ENCODE measurements at regions not wholly inside any gene's neighbourhood (a gene's known extent, or its start where the extent isn't known, plus 50 kb on each side); places are given as distances from the start of the nearest gene placed in this dataset.
"Not testable (repeated sequence)": the region's sequence is repeated elsewhere in the genome, so short reads cannot be mapped to it uniquely, and the experiment has no call there.

- ATAC-seq (no peak), FAIRE-seq (no peak), DNase-seq (ENCODE audit: low read depth in 1 of 2, low spot score in 1 of 2) (no peak)
- 46% methylated on average over 7 of the region's 7 CpGs for WGBS (ENCODE audit: missing lambda C conversion rate)
- no peaks in the 10 kb centered on the region for H3K4me1 ChIP-seq
- ChIA-PET CTCF (interaction anchor here (0.6 kb wide), 1 partner anchor 329 kb away, joined by 3 read pairs; no protein-coding TSS in a partner anchor), POLR2A (no interaction called here)
- H3K4me3 ChIP-seq: no peak overlapping the region
- no peaks in the 10 kb centered on the region for H3K9me3 ChIP-seq
- TF ChIP-seq RCOR1 (IDR thresholded peaks at IDR 0.05; ENCODE audit: low read depth, low read length): no peak
- TF ChIP-seq NR3C1 (IDR thresholded peaks at IDR 0.05): no peak
- no peak for TF ChIP-seq FOXS1 (CRISPR knock-in tag; IDR thresholded peaks at IDR 0.05)
- H3K27ac ChIP-seq: no peak overlapping the region
- no peak overlapping the region for H3K4me2 ChIP-seq
These were observed 408.2 kb upstream of the FKBP1C start for GRCh38 chr6:62803094-62803493.

GRCh38 chr6:62797190-62797589, 414.1 kb upstream of the FKBP1C start:
- no peak for FAIRE-seq
- Histone ChIP-seq H3K4me2 (no peak overlapping the region), H3K27ac (no peak overlapping the region), H3K4me1 (no peaks in the 10 kb centered on the region), H3K9me3 (no peaks in the 10 kb centered on the region), H3K4me3 (no peak overlapping the region)
- 51% methylated on average over 4 of the region's 4 CpGs for WGBS (ENCODE audit: missing lambda C conversion rate)
- ChIA-PET POLR2A (no interaction called here), CTCF (no interaction called here)
- TF ChIP-seq RFX5 (IDR thresholded peaks at IDR 0.05) (no peak), ELK1 (IDR thresholded peaks at IDR 0.05; ENCODE audit: low read depth, low read length) (no peak), RNF2 (IDR thresholded peaks at IDR 0.05; ENCODE audit: borderline replicate concordance, low read depth) (no peak), JUN (IDR thresholded peaks at IDR 0.05) (no peak), GATA3 (IDR thresholded peaks at IDR 0.05; ENCODE audit: borderline replicate concordance) (no peak), JUNB (IDR thresholded peaks at IDR 0.05) (no peak), RCOR1 (IDR thresholded peaks at IDR 0.05; ENCODE audit: low read depth, low read length) (no peak), PBX3 (IDR thresholded peaks at IDR 0.05) (no peak), NR3C1 (IDR thresholded peaks at IDR 0.05) (no peak), ZSCAN20 (CRISPR knock-in tag; IDR thresholded peaks at IDR 0.05) (no peak), MAFK (IDR thresholded peaks at IDR 0.05; ENCODE audit: partially characterized antibody) (no peak), POLR2AphosphoS2 (conservative IDR thresholded peaks at IDR 0.05; ENCODE audit: low read length) (no peak)
- no peak for ATAC-seq
- DNase-seq (ENCODE audit: low read depth in 1 of 2, low spot score in 1 of 2): no peak

GRCh38 chr6:62775427-62776022, 435.7 kb upstream of the FKBP1C start:
- 34% methylated on average over 5 of the region's 5 CpGs for WGBS (ENCODE audit: missing lambda C conversion rate)
- TF ChIP-seq SMC3 (IDR thresholded peaks at IDR 0.05): 0 out of 3 replicates have a peak, but pooled peaks have one; percentile 30
- peak; percentile 46; the same call in 2 of the 3 replicates for TF ChIP-seq CTCF (IDR thresholded peaks at IDR 0.05)
- no peak for TF ChIP-seq GATA3 (IDR thresholded peaks at IDR 0.05; ENCODE audit: borderline replicate concordance)
- ATAC-seq: no peak
- Histone ChIP-seq H3K4me3 (no peak overlapping the region), H3K9me3 (no peaks in the 10 kb centered on the region), H3K4me1 (no peaks in the 10 kb centered on the region), H3K4me2 (no peak overlapping the region), H3K27ac (no peak overlapping the region)
- ChIA-PET POLR2A (no interaction called here), CTCF (no interaction called here)
- DNase-seq (ENCODE audit: low read depth in 1 of 2, low spot score in 1 of 2): peak; percentile 2 to 12
- no peak for FAIRE-seq

- DNase-seq (ENCODE audit: low read depth in 1 of 2, low spot score in 1 of 2); FAIRE-seq; H3K4me3 ChIP-seq; H3K4me2 ChIP-seq; POLR2A ChIA-PET; H3K27ac ChIP-seq; CTCF ChIA-PET; ATAC-seq; H3K9me3 ChIP-seq; H3K4me1 ChIP-seq: not testable (repeated sequence)
- WGBS (ENCODE audit: missing lambda C conversion rate): 23% methylated on average over 5 of the region's 5 CpGs
These were observed 445.1 kb upstream of the FKBP1C start for GRCh38 chr6:62766174-62766573.
